ENCODE measurements at regions not wholly inside any gene's neighbourhood (a gene's known extent, or its start where the extent isn't known, plus 50 kb on each side); places are given as distances from the start of the nearest gene placed in this dataset.
"Not testable (repeated sequence)": the region's sequence is repeated elsewhere in the genome, so short reads cannot be mapped to it uniquely, and the experiment has no call there.

GRCh38 chr1:232335741-232336293, 294.1 kb downstream of the SIPA1L2 start:
- no peak for DNase-seq

GRCh38 chr1:232335261-232335660, 294.7 kb downstream of the SIPA1L2 start:
- DNase-seq: no peak

- no peak for DNase-seq
Measured at GRCh38 chr1:232334811-232335210, 295.1 kb downstream of the SIPA1L2 start.

GRCh38 chr1:232334246-232334645, 295.7 kb downstream of the SIPA1L2 start:
- no peak for DNase-seq

- DNase-seq: no peak
Measured at GRCh38 chr1:232333419-232333767, 296.5 kb downstream of the SIPA1L2 start.

- not testable (repeated sequence) for DNase-seq
Measured at GRCh38 chr1:232332710-232333418, 297.1 kb downstream of the SIPA1L2 start.

- DNase-seq: no peak
Measured at GRCh38 chr1:232329103-232329813, 300.7 kb downstream of the SIPA1L2 start.

- peak in 1 of 2 experiments; percentile 4 for DNase-seq
Measured at GRCh38 chr1:232328486-232329102, 301.3 kb downstream of the SIPA1L2 start.

- no peak for DNase-seq
Measured at GRCh38 chr1:232327899-232328298, 302.0 kb downstream of the SIPA1L2 start.

- no peak for DNase-seq
Measured at GRCh38 chr1:232327269-232327668, 302.7 kb downstream of the SIPA1L2 start.

GRCh38 chr1:232322162-232322734, 307.7 kb downstream of the SIPA1L2 start:
- DNase-seq: no peak

- DNase-seq: no peak
Measured at GRCh38 chr1:232319518-232320210, 310.3 kb downstream of the SIPA1L2 start.

- DNase-seq: no peak
Measured at GRCh38 chr1:232319072-232319471, 310.9 kb downstream of the SIPA1L2 start.

- no peak for DNase-seq
Measured at GRCh38 chr1:232318143-232318542, 311.8 kb downstream of the SIPA1L2 start.

GRCh38 chr1:232317350-232317749, 312.6 kb downstream of the SIPA1L2 start:
- no peak for DNase-seq

- no peak for DNase-seq
Measured at GRCh38 chr1:232316864-232317263, 313.1 kb downstream of the SIPA1L2 start.

- not testable (repeated sequence) for DNase-seq
Measured at GRCh38 chr1:232313876-232314275, 316.1 kb downstream of the SIPA1L2 start.

- DNase-seq: no peak
Measured at GRCh38 chr1:232310541-232310940, 319.4 kb downstream of the SIPA1L2 start.

GRCh38 chr1:232308616-232309015, 321.3 kb downstream of the SIPA1L2 start:
- no peak for DNase-seq

GRCh38 chr1:232307296-232308017, 322.5 kb downstream of the SIPA1L2 start:
- no peak for DNase-seq

- DNase-seq: no peak
Measured at GRCh38 chr1:232306269-232306961, 323.5 kb downstream of the SIPA1L2 start.

All from AML-193 (cell line).